ENCODE measurements at regions not wholly inside any gene's neighbourhood (a gene's known extent, or its start where the extent isn't known, plus 50 kb on each side); places are given as distances from the start of the nearest gene placed in this dataset.

DNA sequence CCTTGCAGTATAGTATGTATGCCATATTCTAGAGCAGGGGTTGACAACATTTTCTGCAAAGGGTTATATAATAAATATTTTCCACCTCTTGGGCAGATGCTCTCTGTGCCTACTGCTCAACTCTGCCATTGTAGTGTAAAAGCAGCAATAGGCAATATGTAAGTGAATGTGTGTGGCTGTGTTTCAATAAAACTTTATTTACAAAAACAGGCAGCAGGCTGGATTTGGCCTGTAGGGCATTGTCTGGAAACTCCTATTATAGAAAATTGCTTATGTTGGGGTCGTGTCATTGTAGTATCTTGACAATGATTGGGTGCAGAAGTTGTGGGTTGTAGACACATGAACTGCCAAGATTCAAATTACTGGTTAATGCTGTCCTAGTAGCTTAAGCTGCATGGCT is 153.6 kb upstream of the CNTN3 start:
- TF ChIP-seq, protein P1, sequence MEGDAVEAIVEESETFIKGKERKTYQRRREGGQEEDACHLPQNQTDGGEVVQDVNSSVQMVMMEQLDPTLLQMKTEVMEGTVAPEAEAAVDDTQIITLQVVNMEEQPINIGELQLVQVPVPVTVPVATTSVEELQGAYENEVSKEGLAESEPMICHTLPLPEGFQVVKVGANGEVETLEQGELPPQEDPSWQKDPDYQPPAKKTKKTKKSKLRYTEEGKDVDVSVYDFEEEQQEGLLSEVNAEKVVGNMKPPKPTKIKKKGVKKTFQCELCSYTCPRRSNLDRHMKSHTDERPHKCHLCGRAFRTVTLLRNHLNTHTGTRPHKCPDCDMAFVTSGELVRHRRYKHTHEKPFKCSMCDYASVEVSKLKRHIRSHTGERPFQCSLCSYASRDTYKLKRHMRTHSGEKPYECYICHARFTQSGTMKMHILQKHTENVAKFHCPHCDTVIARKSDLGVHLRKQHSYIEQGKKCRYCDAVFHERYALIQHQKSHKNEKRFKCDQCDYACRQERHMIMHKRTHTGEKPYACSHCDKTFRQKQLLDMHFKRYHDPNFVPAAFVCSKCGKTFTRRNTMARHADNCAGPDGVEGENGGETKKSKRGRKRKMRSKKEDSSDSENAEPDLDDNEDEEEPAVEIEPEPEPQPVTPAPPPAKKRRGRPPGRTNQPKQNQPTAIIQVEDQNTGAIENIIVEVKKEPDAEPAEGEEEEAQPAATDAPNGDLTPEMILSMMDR (IDR thresholded peaks at IDR 0.05): no peak
- no peak for TF ChIP-seq EZH2phosphoT487 (IDR thresholded peaks at IDR 0.05)
